ENCODE measurements at regions not wholly inside any gene's neighbourhood (a gene's known extent, or its start where the extent isn't known, plus 50 kb on each side); places are given as distances from the start of the nearest gene placed in this dataset.
"Not testable (repeated sequence)": the region's sequence is repeated elsewhere in the genome, so short reads cannot be mapped to it uniquely, and the experiment has no call there.

- H3K4me3 ChIP-seq (ENCODE audit: low read depth, low read length), result no peak overlapping the region
- H3K27me3 ChIP-seq (ENCODE audit: control insufficient read depth, insufficient read depth, low read length), result no peaks in the 10 kb centered on the region
Measured at GRCh38 chr4:189200353-189200752, 740.3 kb upstream of the FRG1 start.

GRCh38 chr4:189202182-189202868, 738.3 kb upstream of the FRG1 start:
- Histone ChIP-seq H3K36me3 (ENCODE audit: control insufficient read depth, insufficient read depth, low read length) (no peaks in the 10 kb centered on the region), H3K4me3 (ENCODE audit: low read depth, low read length) (no peak overlapping the region), H3K9ac (ENCODE audit: low read length) (no peak overlapping the region), H3K27me3 (ENCODE audit: control insufficient read depth, insufficient read depth, low read length) (no peaks in the 10 kb centered on the region), H3K4me1 (ENCODE audit: control insufficient read depth, insufficient read depth, low read length) (peaks cover 6% of the 10 kb centered on the region; the same call in 1 of the 2 replicates), H3K27ac (ENCODE audit: low read depth, low read length) (no peak overlapping the region), H3K9me3 (ENCODE audit: control insufficient read depth, insufficient read depth, low read depth, low read length) (no peaks in the 10 kb centered on the region; the same call in 1 of the 2 replicates)

More at GRCh38 chr4:189200353-189200752, 740.3 kb upstream of the FRG1 start:
- no peak overlapping the region for H3K9ac ChIP-seq (ENCODE audit: low read length)
- H3K27ac ChIP-seq (ENCODE audit: low read depth, low read length), result no peak overlapping the region
- no peaks in the 10 kb centered on the region; the same call in 1 of the 2 replicates for H3K9me3 ChIP-seq (ENCODE audit: control insufficient read depth, insufficient read depth, low read depth, low read length)
- no peaks in the 10 kb centered on the region for H3K36me3 ChIP-seq (ENCODE audit: control insufficient read depth, insufficient read depth, low read length)
- peaks cover 6% of the 10 kb centered on the region; the same call in 1 of the 2 replicates for H3K4me1 ChIP-seq (ENCODE audit: control insufficient read depth, insufficient read depth, low read length)

- no peak overlapping the region for H3K9ac ChIP-seq (ENCODE audit: low read length)
- no peaks in the 10 kb centered on the region for H3K36me3 ChIP-seq (ENCODE audit: control insufficient read depth, insufficient read depth, low read length)
- H3K4me1 ChIP-seq (ENCODE audit: control insufficient read depth, insufficient read depth, low read length), result peaks cover 6% of the 10 kb centered on the region; the same call in 1 of the 2 replicates
- no peaks in the 10 kb centered on the region for H3K27me3 ChIP-seq (ENCODE audit: control insufficient read depth, insufficient read depth, low read length)
- H3K4me3 ChIP-seq (ENCODE audit: low read depth, low read length), result no peak overlapping the region
- H3K27ac ChIP-seq (ENCODE audit: low read depth, low read length), result no peak overlapping the region
- no peaks in the 10 kb centered on the region; the same call in 1 of the 2 replicates for H3K9me3 ChIP-seq (ENCODE audit: control insufficient read depth, insufficient read depth, low read depth, low read length)
Measured at GRCh38 chr4:189202869-189203271, 737.8 kb upstream of the FRG1 start.

DNA sequence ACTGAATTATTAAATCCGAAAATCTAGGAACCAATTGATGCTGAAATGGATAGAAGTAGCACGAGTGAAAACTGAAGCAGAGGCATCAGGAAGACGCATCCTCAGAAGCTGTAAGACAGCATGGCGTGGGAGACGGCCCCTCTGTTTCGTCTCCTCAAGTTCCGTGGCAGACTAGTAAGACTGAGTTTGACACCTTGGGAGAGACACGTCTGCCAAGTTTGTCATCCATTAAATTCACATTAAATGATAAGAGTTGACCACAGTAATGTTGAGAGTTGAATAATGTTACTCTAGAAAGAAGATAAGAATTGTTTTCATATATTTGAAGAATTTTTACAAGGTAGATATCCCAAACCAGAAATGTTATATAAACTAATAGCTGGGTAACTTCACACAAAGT, 736.1 kb upstream of the FRG1 start:
- H3K4me1 ChIP-seq (ENCODE audit: control insufficient read depth, insufficient read depth, low read length), result peaks cover 6% of the 10 kb centered on the region; the same call in 1 of the 2 replicates
- no peaks in the 10 kb centered on the region for H3K36me3 ChIP-seq (ENCODE audit: control insufficient read depth, insufficient read depth, low read length)
- H3K27me3 ChIP-seq (ENCODE audit: control insufficient read depth, insufficient read depth, low read length), result no peaks in the 10 kb centered on the region
- no peak overlapping the region for H3K27ac ChIP-seq (ENCODE audit: low read depth, low read length)
- H3K4me3 ChIP-seq (ENCODE audit: low read depth, low read length), result no peak overlapping the region
- no peak overlapping the region for H3K9ac ChIP-seq (ENCODE audit: low read length)
- H3K9me3 ChIP-seq (ENCODE audit: control insufficient read depth, insufficient read depth, low read depth, low read length), result no peaks in the 10 kb centered on the region

DNA sequence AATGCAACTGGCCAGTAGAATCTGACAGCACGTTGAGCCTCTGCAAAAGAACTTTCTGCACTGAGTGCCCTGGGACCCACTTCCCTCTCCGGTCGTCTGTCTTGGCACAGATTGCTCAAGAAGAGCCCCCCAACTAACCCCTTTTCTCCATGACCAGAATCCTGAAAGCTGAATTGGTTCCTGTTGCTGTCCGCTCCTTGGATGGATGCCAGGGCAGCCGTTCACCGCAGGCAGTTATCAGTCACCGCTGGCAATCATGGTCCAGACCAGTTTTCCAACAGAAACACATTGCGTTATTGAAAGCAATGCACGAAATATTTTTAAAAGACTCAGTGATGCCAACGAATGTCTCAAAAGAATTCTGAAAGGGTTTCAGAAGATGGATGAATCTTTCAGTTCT, 733.7 kb upstream of the FRG1 start:
- Histone ChIP-seq H3K4me1 (ENCODE audit: control insufficient read depth, insufficient read depth, low read length) (peaks cover 6% of the 10 kb centered on the region; the same call in 1 of the 2 replicates), H3K4me3 (ENCODE audit: low read depth, low read length) (no peak overlapping the region), H3K27me3 (ENCODE audit: control insufficient read depth, insufficient read depth, low read length) (no peaks in the 10 kb centered on the region), H3K27ac (ENCODE audit: low read depth, low read length) (no peak overlapping the region), H3K36me3 (ENCODE audit: control insufficient read depth, insufficient read depth, low read length) (no peaks in the 10 kb centered on the region), H3K9me3 (ENCODE audit: control insufficient read depth, insufficient read depth, low read depth, low read length) (no peaks in the 10 kb centered on the region), H3K9ac (ENCODE audit: low read length) (no peak overlapping the region)

DNA sequence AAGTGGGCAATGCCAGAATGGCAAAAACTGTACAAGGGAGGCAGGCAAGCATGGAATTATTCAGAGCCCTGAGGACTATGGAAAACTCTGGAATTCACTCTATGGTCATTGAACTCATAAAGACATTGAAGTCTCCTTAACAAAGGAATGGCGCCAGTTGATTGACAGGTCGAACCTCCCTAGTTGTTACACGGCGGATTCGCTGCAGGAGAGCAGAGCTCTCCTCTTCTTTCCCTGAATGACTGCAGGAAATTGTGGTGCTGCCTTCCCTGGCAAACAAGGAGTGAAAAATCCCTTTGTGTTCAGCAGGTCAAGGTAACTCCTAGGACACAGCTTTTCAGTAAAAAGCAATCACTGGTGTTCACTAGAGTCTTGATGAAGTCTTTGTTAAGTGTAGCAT, 732.8 kb upstream of the FRG1 start:
- Histone ChIP-seq H3K4me3 (ENCODE audit: low read depth, low read length) (no peak overlapping the region), H3K27me3 (ENCODE audit: control insufficient read depth, insufficient read depth, low read length) (no peaks in the 10 kb centered on the region)

DNA sequence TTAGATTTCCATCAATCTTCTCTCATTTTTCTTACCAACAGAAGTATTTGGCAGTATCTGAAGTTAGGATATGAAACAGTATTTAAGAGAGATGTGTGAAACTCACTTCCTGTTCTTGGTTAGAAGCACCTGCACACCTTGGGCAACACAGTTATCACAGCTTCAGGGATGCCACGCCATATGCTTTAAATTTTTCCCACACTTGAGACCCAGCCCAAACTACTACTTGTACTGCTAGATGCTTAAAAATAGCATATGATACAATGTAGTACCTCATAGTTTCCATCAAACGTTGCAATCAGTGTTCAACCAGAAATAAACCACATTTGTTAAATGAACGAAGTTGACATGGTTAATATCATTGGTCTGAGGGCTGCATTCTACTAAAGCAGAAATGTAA, 725.1 kb upstream of the FRG1 start:
- Histone ChIP-seq H3K4me1 (ENCODE audit: control insufficient read depth, insufficient read depth, low read length) (no peaks in the 10 kb centered on the region), H3K4me3 (ENCODE audit: low read depth, low read length) (no peak overlapping the region), H3K9me3 (ENCODE audit: control insufficient read depth, insufficient read depth, low read depth, low read length) (no peaks in the 10 kb centered on the region), H3K27ac (ENCODE audit: low read depth, low read length) (no peak overlapping the region), H3K27me3 (ENCODE audit: control insufficient read depth, insufficient read depth, low read length) (no peaks in the 10 kb centered on the region), H3K9ac (ENCODE audit: low read length) (no peak overlapping the region), H3K36me3 (ENCODE audit: control insufficient read depth, insufficient read depth, low read length) (no peaks in the 10 kb centered on the region)

More for the DNA sequence above, 732.8 kb upstream of the FRG1 start:
- H3K36me3 ChIP-seq (ENCODE audit: control insufficient read depth, insufficient read depth, low read length), result no peaks in the 10 kb centered on the region
- H3K9ac ChIP-seq (ENCODE audit: low read length), result no peak overlapping the region
- H3K27ac ChIP-seq (ENCODE audit: low read depth, low read length), result no peak overlapping the region
- peaks cover 5% of the 10 kb centered on the region; the same call in 1 of the 2 replicates for H3K4me1 ChIP-seq (ENCODE audit: control insufficient read depth, insufficient read depth, low read length)
- H3K9me3 ChIP-seq (ENCODE audit: control insufficient read depth, insufficient read depth, low read depth, low read length), result no peaks in the 10 kb centered on the region

DNA sequence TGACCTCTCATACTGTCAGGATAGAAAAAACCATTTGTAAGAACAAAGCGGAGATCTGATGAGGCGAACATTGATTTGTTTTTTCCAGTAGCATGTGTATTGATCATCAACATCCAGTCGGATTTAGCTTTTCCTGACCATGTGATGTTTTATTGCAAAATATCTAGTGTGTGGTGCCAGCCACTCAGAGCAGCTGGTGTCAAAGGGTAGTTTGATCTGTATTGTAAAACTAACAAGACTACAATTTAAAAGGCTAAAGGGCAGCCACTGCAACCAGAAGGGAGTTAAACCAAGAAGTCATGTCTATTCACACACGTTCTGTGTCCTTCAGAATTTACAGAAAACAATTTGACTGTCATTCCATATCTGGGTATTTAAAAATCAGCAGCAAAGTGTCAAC, 719.0 kb upstream of the FRG1 start:
- no peak overlapping the region for H3K9ac ChIP-seq (ENCODE audit: low read length)
- H3K4me1 ChIP-seq (ENCODE audit: control insufficient read depth, insufficient read depth, low read length), result no peaks in the 10 kb centered on the region
- no peak overlapping the region for H3K27ac ChIP-seq (ENCODE audit: low read depth, low read length)
- no peak overlapping the region for H3K4me3 ChIP-seq (ENCODE audit: low read depth, low read length)
- no peaks in the 10 kb centered on the region for H3K36me3 ChIP-seq (ENCODE audit: control insufficient read depth, insufficient read depth, low read length)
- no peaks in the 10 kb centered on the region for H3K9me3 ChIP-seq (ENCODE audit: control insufficient read depth, insufficient read depth, low read depth, low read length)
- H3K27me3 ChIP-seq (ENCODE audit: control insufficient read depth, insufficient read depth, low read length), result no peaks in the 10 kb centered on the region

- Histone ChIP-seq H3K36me3 (ENCODE audit: control insufficient read depth, insufficient read depth, low read length) (no peaks in the 10 kb centered on the region), H3K9me3 (ENCODE audit: control insufficient read depth, insufficient read depth, low read depth, low read length) (no peaks in the 10 kb centered on the region), H3K9ac (ENCODE audit: low read length) (no peak overlapping the region), H3K4me3 (ENCODE audit: low read depth, low read length) (no peak overlapping the region), H3K27ac (ENCODE audit: low read depth, low read length) (no peak overlapping the region), H3K4me1 (ENCODE audit: control insufficient read depth, insufficient read depth, low read length) (no peaks in the 10 kb centered on the region), H3K27me3 (ENCODE audit: control insufficient read depth, insufficient read depth, low read length) (no peaks in the 10 kb centered on the region)
Measured at GRCh38 chr4:189228726-189229125, 711.9 kb upstream of the FRG1 start.

DNA sequence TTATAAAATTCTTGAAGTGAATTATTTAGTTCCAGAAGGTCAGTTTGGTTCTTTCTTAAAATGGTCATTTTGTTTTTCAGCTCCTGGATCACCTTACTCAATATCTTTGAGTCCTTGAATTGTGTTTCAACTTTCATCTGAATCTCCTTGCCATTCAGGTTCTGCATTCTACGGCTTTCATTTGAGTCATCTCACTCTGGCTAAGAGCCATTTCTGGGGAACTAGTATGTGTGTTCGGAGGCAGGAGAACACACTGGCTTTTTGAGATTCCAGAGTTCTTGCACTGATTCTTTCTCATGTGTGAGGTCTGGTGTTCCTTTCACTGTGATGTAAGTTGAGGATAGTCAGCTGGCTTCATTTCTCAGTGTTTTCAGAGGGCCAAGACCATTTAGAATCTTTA, 708.4 kb upstream of the FRG1 start:
- H3K36me3 ChIP-seq (ENCODE audit: control insufficient read depth, insufficient read depth, low read length), result no peaks in the 10 kb centered on the region
- H3K4me1 ChIP-seq (ENCODE audit: control insufficient read depth, insufficient read depth, low read length), result no peaks in the 10 kb centered on the region
- no peak overlapping the region for H3K4me3 ChIP-seq (ENCODE audit: low read depth, low read length)
- no peak overlapping the region for H3K9ac ChIP-seq (ENCODE audit: low read length)
- H3K27ac ChIP-seq (ENCODE audit: low read depth, low read length), result no peak overlapping the region
- peaks cover 7% of the 10 kb centered on the region; the same call in 1 of the 2 replicates for H3K9me3 ChIP-seq (ENCODE audit: control insufficient read depth, insufficient read depth, low read depth, low read length)
- H3K27me3 ChIP-seq (ENCODE audit: control insufficient read depth, insufficient read depth, low read length), result no peaks in the 10 kb centered on the region

DNA sequence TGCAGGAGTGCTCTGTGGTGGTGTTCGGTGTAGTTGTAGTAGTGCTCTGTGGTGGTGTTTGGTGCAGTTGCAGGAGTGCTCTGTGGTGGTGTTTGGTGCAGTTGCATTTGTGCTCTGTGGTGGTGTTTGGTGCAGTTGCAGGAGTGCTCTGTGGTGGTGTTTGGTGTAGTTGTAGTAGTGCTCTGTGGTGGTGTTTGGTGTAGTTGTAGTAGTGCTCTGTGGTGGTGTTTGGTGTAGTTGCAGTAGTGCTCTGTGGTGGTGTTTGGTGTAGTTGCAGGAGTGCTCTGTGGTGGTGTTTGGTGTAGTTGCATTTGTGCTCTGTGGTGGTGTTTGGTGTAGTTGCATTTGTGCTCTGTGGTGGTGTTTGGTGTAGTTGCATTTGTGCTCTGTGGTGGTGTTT, 706.9 kb upstream of the FRG1 start:
- not testable (repeated sequence) for H3K9ac ChIP-seq (ENCODE audit: low read length); H3K27me3 ChIP-seq (ENCODE audit: control insufficient read depth, insufficient read depth, low read length); H3K36me3 ChIP-seq (ENCODE audit: control insufficient read depth, insufficient read depth, low read length); H3K4me3 ChIP-seq (ENCODE audit: low read depth, low read length); H3K9me3 ChIP-seq (ENCODE audit: control insufficient read depth, insufficient read depth, low read depth, low read length); H3K27ac ChIP-seq (ENCODE audit: low read depth, low read length); H3K4me1 ChIP-seq (ENCODE audit: control insufficient read depth, insufficient read depth, low read length)
